ENCODE measurements at regions not wholly inside any gene's neighbourhood (a gene's known extent, or its start where the extent isn't known, plus 50 kb on each side); places are given as distances from the start of the nearest gene placed in this dataset.

DNA sequence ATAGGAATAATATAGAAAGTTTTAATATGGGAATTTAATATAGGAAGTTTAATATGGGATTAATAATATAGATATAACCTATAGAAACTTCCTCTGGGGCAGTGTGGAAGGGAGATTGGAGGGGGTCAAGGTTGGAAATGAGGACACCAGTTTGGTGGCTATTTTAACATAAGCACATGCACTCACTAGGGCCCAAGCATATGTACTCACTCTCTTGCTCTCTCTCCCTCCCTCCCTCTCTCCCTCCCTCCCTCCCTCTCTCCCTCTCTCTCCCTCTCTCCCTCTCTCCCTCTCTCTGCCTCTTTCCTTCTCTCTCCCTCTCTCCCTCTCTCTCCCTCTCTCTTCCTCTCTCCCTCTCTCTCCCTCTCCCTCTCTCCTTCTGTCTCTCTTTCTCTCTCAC lies 528.1 kb downstream of the NPIPA7 start:
- Mint-ChIP-seq H3K36me3 (ENCODE audit: low read depth) (no peaks in the 10 kb centered on the region), H3K9me3 (peaks cover 9% of the 10 kb centered on the region), H3K4me1 (ENCODE audit: low read depth) (no peaks in the 10 kb centered on the region), H3K27me3 (peaks cover 3% of the 10 kb centered on the region), H3K27ac (no peak overlapping the region), H3K4me3 (no peak overlapping the region)
- DNase-seq = no peak
- ChIA-PET CTCF (no interaction called here), POLR2A (no interaction called here)
- intact Hi-C loops (cut with micrococcal nuclease) = no loop called here
- TF ChIP-seq, protein P1, sequence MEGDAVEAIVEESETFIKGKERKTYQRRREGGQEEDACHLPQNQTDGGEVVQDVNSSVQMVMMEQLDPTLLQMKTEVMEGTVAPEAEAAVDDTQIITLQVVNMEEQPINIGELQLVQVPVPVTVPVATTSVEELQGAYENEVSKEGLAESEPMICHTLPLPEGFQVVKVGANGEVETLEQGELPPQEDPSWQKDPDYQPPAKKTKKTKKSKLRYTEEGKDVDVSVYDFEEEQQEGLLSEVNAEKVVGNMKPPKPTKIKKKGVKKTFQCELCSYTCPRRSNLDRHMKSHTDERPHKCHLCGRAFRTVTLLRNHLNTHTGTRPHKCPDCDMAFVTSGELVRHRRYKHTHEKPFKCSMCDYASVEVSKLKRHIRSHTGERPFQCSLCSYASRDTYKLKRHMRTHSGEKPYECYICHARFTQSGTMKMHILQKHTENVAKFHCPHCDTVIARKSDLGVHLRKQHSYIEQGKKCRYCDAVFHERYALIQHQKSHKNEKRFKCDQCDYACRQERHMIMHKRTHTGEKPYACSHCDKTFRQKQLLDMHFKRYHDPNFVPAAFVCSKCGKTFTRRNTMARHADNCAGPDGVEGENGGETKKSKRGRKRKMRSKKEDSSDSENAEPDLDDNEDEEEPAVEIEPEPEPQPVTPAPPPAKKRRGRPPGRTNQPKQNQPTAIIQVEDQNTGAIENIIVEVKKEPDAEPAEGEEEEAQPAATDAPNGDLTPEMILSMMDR (IDR thresholded peaks at IDR 0.05) = no peak
- ATAC-seq = no peak

GRCh38 chr16:16908077-16908476 lies 529.1 kb downstream of the NPIPA7 start:
- Mint-ChIP-seq H3K9me3 (peaks cover 12% of the 10 kb centered on the region), H3K27me3 (peaks cover 3% of the 10 kb centered on the region), H3K4me1 (ENCODE audit: low read depth) (no peaks in the 10 kb centered on the region), H3K27ac (no peak overlapping the region), H3K4me3 (no peak overlapping the region), H3K36me3 (ENCODE audit: low read depth) (no peaks in the 10 kb centered on the region)
- no peak for DNase-seq
- no peak for ATAC-seq
- ChIA-PET CTCF (no interaction called here), POLR2A (no interaction called here)
- intact Hi-C loops (cut with micrococcal nuclease) = no loop called here
- TF ChIP-seq, protein P1 (IDR thresholded peaks at IDR 0.05) = no peak

DNA sequence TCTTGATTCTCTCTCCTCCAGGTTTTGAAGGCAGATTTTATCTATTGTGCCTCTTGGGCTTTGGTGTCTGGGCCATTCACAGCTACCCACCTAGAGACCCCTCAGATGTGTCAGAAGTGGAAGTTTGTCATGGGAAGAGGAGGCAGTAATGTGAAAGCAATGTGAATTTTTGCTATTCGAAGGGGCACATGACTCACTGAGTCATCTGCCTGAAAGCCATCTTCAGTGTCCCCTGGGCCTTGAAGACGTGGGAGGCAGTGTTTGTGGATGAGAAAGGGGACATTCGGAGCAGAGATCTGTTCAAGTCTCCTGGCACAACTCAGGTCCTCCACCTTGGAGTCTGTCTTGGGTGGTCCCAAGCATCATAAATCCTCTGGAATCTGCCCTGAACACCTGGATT lies 530.2 kb downstream of the NPIPA7 start:
- CTCF ChIA-PET = no interaction called here
- Mint-ChIP-seq H3K4me1 (ENCODE audit: low read depth) (no peaks in the 10 kb centered on the region), H3K4me3 (no peak overlapping the region), H3K9me3 (peaks cover 9% of the 10 kb centered on the region), H3K27ac (no peak overlapping the region), H3K36me3 (ENCODE audit: low read depth) (no peaks in the 10 kb centered on the region), H3K27me3 (peaks cover 3% of the 10 kb centered on the region)
- POLR2A ChIA-PET = no interaction called here
- intact Hi-C loops (cut with micrococcal nuclease) = no loop called here
- no peak for DNase-seq
- TF ChIP-seq, protein P1 (IDR thresholded peaks at IDR 0.05) = no peak
- ATAC-seq = no peak

GRCh38 chr16:16910666-16911065 lies 531.7 kb downstream of the NPIPA7 start:
- TF ChIP-seq, protein P1 (IDR thresholded peaks at IDR 0.05) = no peak
- Mint-ChIP-seq H3K27me3 (peaks cover 3% of the 10 kb centered on the region), H3K4me3 (no peak overlapping the region), H3K9me3 (peaks cover 9% of the 10 kb centered on the region), H3K4me1 (ENCODE audit: low read depth) (no peaks in the 10 kb centered on the region), H3K27ac (no peak overlapping the region), H3K36me3 (ENCODE audit: low read depth) (no peaks in the 10 kb centered on the region)
- intact Hi-C loops (cut with micrococcal nuclease) = no loop called here
- ATAC-seq (no peak), DNase-seq (no peak)
- POLR2A ChIA-PET = no interaction called here
- CTCF ChIA-PET = no interaction called here

- H3K4me3 Mint-ChIP-seq = no peak overlapping the region
- H3K9me3 Mint-ChIP-seq = peaks cover 9% of the 10 kb centered on the region
- no peak overlapping the region for H3K27ac Mint-ChIP-seq
- H3K4me1 Mint-ChIP-seq (ENCODE audit: low read depth) = no peaks in the 10 kb centered on the region
- no peak for DNase-seq
- POLR2A ChIA-PET = no interaction called here
- peaks cover 8% of the 10 kb centered on the region for H3K27me3 Mint-ChIP-seq
- CTCF ChIA-PET = no interaction called here
- intact Hi-C loops (cut with micrococcal nuclease) = no loop called here
- no peaks in the 10 kb centered on the region for H3K36me3 Mint-ChIP-seq (ENCODE audit: low read depth)
- TF ChIP-seq, protein P1 (IDR thresholded peaks at IDR 0.05) = no peak
- no peak for ATAC-seq
Observed at GRCh38 chr16:16915771-16916170, 536.8 kb downstream of the NPIPA7 start.
